CD4-positive, alpha-beta T cell treated with Interferon alpha-2 for 1 hour (primary cell): ENCODE measurements at regions not wholly inside any gene's neighbourhood (a gene's known extent, or its start where the extent isn't known, plus 50 kb on each side); places are given as distances from the start of the nearest gene placed in this dataset.
"Not testable (repeated sequence)": the region's sequence is repeated elsewhere in the genome, so short reads cannot be mapped to it uniquely, and the experiment has no call there.

Experiments used
- DNase-seq, 2 donors: peaks; one replicate each; pipeline ENCODE4 v3.0.0-alpha.2; 2020 to 2022

DNA sequence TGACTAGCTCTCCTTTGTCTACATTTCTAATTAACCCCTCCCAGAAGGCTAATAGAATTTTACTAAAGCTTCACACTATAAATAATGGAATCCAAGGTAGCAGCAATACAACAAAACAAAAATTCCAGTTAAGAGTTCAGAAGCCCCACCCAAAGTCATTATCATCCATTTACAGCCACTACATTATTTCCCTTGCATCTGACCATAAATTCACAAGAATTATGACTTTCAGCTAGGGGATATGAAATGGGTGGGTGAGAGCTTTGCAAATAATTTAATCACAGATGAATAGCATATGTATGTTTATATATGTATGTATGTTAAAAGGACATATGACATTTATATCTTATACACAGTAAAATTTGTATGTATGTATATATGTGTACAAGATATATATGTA lies 65.3 kb upstream of the PTGDR start:
- no peak for DNase-seq

- no peak for DNase-seq
Observed at GRCh38 chr14:52190337-52190931, 77.1 kb upstream of the PTGDR start.

- no peak for DNase-seq
Observed at GRCh38 chr14:52189325-52189724, 78.2 kb upstream of the PTGDR start.

GRCh38 chr14:52188381-52188780 lies 79.1 kb upstream of the PTGDR start:
- DNase-seq: no peak

DNA sequence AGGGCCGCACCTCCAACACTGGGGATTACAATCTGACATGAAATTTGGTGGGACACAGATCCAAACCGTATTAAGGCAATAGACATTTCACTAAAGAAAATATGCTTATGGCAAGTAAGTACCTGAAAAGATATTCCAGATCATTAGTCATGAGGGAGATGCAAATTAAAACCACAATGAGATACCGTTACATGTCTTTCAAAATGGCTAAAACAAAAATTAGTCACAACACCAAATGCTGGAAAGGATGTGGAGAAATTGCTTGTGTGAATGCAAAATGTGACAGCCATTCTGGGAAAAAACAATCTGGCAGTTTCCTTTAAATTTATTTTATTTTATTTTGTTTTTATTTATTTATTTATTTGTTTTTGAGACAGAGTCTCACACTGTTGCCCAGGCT lies 82.3 kb upstream of the PTGDR start:
- no peak for DNase-seq

DNA sequence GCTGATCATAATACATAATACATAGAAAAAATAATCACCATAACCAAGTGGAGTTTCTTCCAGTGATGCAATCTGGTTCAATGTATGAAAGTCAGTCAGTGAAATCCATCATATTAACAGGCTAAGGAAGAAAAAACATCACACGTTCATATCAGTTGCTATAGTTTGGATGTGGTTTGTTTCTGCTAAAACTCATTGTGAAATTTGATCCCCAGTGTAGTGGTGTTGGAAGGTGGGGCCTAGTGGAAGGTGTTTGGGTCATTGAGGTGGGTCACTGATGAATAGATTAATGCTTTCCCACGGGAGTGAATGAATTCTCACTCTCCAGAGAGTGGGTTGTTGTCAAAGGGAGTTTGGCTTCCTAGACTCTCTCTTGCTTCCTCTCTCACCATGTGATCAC lies 84.6 kb upstream of the PTGDR start:
- no peak for DNase-seq

DNA sequence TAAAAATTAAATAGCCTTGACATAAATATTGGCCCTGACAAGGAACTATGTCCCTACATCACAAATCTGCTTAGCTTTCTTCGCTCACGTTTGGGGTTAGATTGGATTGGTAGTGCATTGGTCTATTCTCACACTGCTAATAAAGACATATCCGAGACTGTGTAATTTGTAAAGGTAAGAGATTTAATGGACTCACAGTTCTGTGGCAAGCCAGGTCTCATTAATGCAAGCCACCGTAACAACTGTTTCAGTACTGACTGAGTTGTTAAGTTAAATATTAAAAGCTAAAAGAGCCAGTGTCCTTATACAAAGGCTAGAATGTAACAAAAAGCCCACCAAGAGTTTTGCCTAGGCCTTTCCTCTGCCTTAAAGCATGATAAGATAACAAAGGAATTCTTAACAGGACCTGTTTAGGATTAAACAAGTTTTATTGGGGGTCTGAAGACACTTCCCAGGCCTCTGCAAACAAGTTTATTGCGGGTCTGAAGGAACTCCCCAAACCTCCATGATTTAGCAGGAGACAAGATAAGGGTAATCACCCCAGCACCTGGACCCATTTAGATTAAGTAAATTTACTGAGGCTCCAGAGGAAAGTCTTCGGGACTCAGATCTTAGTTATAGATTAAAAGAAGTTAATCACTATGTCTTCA lies 88.2 kb upstream of the PTGDR start:
- no peak for DNase-seq

GRCh38 chr14:52175982-52176502 lies 91.5 kb upstream of the PTGDR start:
- peak; percentile 67 to 74 for DNase-seq

- peak in 1 of 2 donors; percentile 5 for DNase-seq
Observed at GRCh38 chr14:52171932-52172331, 95.6 kb upstream of the PTGDR start.

DNA sequence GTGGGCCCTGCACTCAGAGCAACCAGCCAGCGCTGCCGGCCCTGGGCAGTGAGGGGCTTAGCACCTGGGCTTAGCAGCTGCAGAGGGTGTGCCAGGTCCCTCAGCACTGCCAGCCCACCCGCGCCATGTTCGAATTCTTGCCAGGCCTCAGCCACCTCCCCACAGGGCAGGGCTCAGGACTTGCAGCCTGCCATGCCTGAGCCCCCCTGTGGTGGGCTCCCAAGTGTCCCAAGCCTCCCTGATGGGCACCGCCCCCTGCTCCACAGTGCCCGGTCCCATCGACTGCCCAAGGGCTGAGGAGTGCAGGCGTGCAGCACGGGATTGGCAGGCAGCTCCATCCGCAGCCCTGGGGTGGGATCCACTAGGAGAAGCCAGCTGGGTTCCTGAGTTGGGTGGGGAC lies 98.0 kb upstream of the NID2 start:
- DNase-seq: no peak

DNA sequence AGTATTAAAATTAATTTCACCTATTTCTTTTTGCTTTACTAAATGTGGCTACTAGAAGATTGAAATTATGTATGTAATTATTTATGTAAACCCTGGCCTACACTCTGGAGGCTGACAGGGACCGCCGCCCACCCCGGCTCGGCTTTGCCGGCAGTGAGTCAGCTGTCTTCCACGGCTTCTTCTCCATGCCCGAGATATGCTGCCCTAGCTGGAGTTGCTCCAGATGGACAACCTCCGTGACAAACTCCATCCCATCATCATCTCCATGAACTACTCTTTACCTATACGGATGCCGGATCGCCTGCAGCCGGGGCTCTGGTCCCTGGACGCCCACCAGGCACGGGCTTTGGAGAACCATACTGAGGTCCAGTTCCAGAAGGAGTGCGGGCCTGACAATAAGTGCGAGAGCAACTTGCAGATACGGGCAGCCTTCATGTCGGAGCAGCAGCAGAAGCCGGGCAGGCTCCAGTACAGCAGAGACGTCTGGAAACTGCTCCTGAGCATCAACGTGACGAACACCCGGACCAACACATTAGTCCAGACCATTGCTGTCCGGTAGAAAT lies 86.9 kb upstream of the NID2 start:
- DNase-seq: no peak

DNA sequence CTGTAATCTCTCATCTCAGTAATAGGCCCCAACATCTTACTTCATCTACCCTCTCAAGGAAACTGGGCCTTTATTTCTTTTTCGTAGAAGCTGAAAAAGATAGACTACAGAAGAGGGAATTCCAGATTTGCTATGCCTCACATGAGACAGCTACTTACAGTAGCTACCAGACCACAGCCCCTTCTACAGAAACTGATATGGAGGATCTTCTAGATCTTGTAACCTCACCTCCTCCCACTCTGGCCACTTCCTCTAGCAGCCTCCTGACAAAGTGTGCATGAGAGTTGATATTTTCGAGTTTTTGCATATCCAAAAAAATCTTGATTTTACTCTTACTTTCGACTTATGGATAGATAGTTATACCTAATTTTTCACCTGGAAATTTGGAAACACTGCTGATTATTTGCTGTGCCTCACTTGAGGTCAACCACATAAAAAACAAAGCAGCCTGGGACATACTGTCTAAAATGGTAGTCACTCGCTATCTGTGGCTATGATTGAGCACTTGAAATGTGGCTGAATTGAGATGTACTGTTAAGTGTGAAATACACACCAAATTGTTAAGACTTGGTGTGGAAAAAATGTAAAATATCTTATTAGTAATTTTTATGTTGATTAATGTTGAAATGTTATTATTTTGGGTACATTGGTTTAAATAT lies 86.3 kb upstream of the NID2 start:
- DNase-seq: peak in 1 of 2 donors; percentile 37

GRCh38 chr14:52153939-52154338 lies 85.1 kb upstream of the NID2 start:
- peak in 1 of 2 donors; percentile 29 for DNase-seq

DNA sequence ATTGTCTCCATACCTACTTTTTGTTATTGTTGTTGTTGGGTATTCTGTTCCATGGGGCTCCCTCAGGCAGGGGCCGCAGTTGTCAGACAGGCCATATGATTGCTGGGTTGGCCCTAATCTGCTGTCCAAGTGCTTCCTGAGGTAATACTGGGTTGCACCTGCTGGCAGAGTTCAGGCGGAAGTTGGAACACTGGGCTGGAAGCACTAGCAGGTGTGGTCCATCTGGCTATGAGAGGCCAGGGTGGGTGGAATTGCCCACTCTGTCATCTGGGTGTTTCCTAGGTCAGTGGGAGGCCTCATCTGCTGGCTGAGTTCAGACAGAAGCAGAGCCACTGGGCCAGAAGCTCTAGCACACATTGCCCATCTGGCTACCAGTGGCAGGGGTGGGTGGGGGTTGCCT lies 81.3 kb upstream of the NID2 start:
- DNase-seq: no peak

DNA sequence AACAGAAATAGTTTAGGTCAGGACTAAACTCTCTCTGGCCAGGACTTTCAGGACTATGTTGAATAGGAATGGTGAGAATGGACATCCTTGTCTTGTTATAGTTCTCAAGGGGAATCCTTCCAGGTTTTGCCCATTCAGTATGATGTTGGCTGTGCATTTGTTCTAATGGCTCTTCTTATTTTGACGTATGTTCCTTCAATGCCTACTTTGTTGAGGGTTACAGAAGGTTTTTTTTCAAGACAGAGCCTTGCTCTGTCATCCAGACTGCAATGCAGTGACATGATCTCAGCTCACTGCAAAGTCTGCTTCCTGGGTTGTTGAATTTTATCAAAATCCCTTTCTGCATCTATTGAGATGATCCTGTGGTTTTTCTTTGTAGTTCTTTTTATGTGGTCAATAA lies 79.5 kb upstream of the NID2 start:
- DNase-seq: no peak

DNA sequence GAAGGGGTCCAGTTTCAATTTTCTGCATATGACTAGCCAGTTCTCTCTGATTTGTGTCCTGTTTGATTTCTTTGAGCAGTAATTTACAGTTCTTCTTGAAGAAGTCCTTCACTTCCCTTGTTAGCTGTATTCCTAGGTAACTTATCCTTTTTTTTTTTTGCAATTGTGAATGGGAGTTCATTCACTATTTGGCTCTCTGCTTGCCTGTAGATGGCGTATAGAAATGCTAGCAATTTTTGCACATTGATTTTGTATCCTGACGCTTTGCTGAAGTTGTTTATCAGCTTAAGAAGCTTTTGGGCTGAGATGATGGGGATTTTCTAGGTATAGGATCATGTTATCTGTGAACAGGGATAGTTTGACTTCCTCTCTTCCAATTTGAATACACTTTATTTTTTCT lies 77.6 kb upstream of the NID2 start:
- peak in 1 of 2 donors; percentile 24 for DNase-seq

DNA sequence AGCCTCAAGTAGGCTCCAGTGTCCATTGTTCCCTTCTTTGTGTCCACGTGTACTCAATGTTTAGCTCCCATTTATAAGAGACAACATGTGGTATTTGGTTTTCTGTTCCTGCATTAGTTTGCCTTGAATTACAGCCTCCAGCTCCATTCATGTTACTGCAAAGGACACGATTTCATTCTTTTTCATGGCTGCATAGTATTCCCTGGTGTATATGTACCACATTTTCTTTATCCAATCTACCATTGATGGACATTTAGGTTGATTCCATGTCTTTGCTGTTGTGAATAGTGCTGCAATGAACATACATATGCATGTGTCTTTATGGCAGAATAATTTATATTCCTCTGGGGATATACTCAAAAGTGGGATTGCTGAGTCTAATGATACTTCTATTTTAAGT lies 75.2 kb upstream of the NID2 start:
- not testable (repeated sequence) for DNase-seq

DNA sequence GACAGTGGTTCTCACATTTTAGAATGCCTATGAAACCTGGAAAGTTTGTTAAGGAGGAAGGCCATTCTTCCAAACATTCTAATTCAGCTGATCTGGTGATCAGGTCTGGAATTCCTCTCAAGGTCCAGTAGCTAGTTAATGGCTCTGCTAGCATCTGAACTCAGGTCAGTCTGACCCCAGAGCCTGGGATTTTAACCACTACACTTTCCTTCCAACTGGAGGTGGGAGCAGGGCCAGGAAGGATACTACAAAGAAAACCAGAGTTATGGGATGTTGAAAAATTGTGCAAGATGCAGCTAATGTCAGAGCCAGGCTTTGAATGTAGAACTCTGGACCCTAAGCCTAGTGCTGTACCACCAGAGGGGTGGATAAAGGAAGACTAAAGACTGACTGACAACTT lies 73.6 kb upstream of the NID2 start:
- no peak for DNase-seq

- peak; percentile 30 to 62 for DNase-seq
Observed at GRCh38 chr14:52131640-52132320, 62.9 kb upstream of the NID2 start.

DNA sequence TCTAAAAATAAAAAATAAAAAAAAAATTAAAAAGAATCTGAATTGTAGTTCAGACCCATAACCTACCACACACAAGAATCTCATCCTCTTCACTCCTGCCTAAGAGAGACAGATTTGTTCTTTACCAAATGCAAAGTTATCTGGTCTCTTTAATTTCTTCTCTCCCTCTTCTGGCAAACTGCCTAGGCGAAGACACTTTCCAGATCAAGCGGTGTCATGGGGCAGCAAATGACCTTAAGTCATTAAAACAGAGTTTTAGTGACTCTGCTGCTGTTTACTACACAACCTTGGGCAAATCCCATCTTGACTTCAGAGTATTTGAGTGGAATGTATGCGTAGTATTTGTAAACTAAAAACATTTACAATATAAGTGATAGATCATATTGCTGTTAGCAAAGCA lies 60.9 kb upstream of the NID2 start:
- DNase-seq: no peak

- DNase-seq: peak in 1 of 2 donors; percentile 2
Observed at GRCh38 chr14:52125885-52126284, 57.0 kb upstream of the NID2 start.

DNA sequence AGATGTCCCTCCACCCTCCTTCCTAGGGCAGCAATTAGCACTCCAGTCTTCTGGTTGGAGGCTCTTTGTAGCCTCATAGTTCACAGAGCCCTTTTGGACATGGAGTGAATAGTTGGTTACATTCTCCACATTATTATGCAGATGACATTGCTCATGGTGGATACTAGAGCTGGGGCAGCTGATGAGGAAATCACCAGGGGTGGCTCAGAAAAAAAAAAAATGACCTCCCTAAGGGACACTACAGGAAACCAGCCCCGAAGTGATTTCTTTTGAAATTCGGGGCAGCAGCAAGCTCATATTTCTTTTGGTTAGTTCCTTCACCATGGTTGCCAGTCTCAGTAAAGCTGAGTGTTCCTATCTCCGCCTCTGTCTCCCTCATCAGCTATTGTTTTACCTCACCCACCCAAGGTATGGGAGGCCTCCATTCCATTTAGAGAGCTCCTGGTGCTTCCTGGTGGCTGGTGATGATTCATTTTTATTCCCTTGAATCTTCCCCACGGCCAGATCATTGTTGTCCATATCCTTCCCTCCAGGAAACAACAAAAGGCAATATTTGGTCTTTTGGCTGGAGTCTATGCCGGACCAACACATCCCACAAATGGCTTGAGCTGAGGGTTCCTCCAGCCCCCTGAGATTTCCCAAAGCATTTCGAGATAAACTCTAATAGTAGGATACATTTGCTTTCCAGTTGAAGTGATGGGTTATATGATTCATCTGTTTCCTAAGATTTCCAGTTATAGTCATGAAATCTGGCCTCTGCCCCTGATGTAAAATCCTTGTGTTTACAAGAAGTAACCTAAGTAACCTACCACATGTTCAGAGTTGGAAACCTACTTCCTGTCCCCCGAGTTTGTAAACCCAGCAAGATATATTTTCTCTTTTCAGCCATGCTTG lies 56.2 kb upstream of the NID2 start:
- peak in 1 of 2 donors; percentile 9 for DNase-seq
